ENCODE measurements at regions not wholly inside any gene's neighbourhood (a gene's known extent, or its start where the extent isn't known, plus 50 kb on each side); places are given as distances from the start of the nearest gene placed in this dataset.

GRCh38 chr2:82043867-82044266 lies 1739.3 kb upstream of the LRRTM1 start:
- TF ChIP-seq CTCF (IDR thresholded peaks at IDR 0.05 in 2 of 3, conservative IDR thresholded peaks at IDR 0.05 in 1 of 3; ENCODE audit: control insufficient read depth in 2 of 3, extremely low read depth in 1 of 3, insufficient read depth in 1 of 3, low read depth in 3 of 3, low read length in 3 of 3) (no peak), RCOR1 (conservative IDR thresholded peaks at IDR 0.05; ENCODE audit: low read depth, low read length) (no peak), REST (IDR thresholded peaks at IDR 0.05; ENCODE audit: low read depth, low read length) (no peak), ZZZ3 (IDR thresholded peaks at IDR 0.05; ENCODE audit: control insufficient read depth, insufficient read length, low read depth) (no peak), SP1 (IDR thresholded peaks at IDR 0.05; ENCODE audit: low read depth, low read length) (no peak), YY1 (IDR thresholded peaks at IDR 0.05; ENCODE audit: low read depth, low read length) (no peak), POLR2AphosphoS5 (IDR thresholded peaks at IDR 0.05; ENCODE audit: low read length) (no peak), CUX1 (IDR thresholded peaks at IDR 0.05; ENCODE audit: insufficient replicate concordance, low read depth, low read length) (no peak), JUND (IDR thresholded peaks at IDR 0.05; ENCODE audit: low read depth, low read length) (no peak)
